MCF 10A (cell line): ENCODE measurements at regions not wholly inside any gene's neighbourhood (a gene's known extent, or its start where the extent isn't known, plus 50 kb on each side); places are given as distances from the start of the nearest gene placed in this dataset.
A peak's percentile ranks its signal among the peaks of the same experiment; 100 is the strongest.
"Not testable (repeated sequence)": the region's sequence is repeated elsewhere in the genome, so short reads cannot be mapped to it uniquely, and the experiment has no call there.

Source experiments
- BruUV-seq: library from RNA; stranded (reverse); fragments of 400-500 nt; replicated peaks from 2 replicates; lab custom pipeline; 2021; lab: Mats Ljungman, UMichigan
- CTCF ChIA-PET: fragments of 300-600 bp; sonication (Branson Sonifier 250); formaldehyde crosslinking; extraction: SDS; loops from one replicate; lab custom pipeline; 2021; ENCODE audit warnings: antibody characterized with exemption, inconsistent platforms; lab: Yijun Ruan, JAX
- POLR2A ChIA-PET: fragments of 300-600, 350-650 bp; sonication (Branson Sonifier 250); formaldehyde crosslinking; extraction: SDS; loops from one replicate; lab custom pipeline; 2020; ENCODE audit warnings: antibody characterized with exemption, inconsistent platforms; lab: Yijun Ruan, JAX
- DNase-seq: peaks from one replicate; pipeline ENCODE4 v3.0.0-alpha.2; 2018; ENCODE audit not compliant: unreplicated experiment
- H3K27ac Mint-ChIP-seq: one replicate; pipeline ENCODE4 v1.8.0; 2022; ENCODE audit warnings: mild to moderate bottlenecking, low read depth, mixed read lengths; ENCODE audit not compliant: unreplicated experiment
- H3K27me3 Mint-ChIP-seq: one replicate; pipeline ENCODE4 v1.8.0; 2022; ENCODE audit warnings: mixed read lengths; ENCODE audit not compliant: insufficient read depth, unreplicated experiment
- H3K36me3 Mint-ChIP-seq: one replicate; pipeline ENCODE4 v1.8.0; 2022; ENCODE audit warnings: mild to moderate bottlenecking, moderate library complexity, mixed read lengths; ENCODE audit not compliant: insufficient read depth, unreplicated experiment
- H3K4me1 Mint-ChIP-seq: one replicate; pipeline ENCODE4 v1.8.0; 2022; ENCODE audit warnings: mixed read lengths; ENCODE audit not compliant: insufficient read depth, unreplicated experiment
- H3K4me3 Mint-ChIP-seq: one replicate; pipeline ENCODE4 v1.8.0; 2022; ENCODE audit warnings: mild to moderate bottlenecking, moderate library complexity, mixed read lengths; ENCODE audit not compliant: unreplicated experiment
- H3K9me3 Mint-ChIP-seq: one replicate; pipeline ENCODE4 v1.8.0; 2022; ENCODE audit warnings: mixed read lengths; ENCODE audit not compliant: unreplicated experiment
- intact Hi-C: fragments of 100-400 bp; cut with micrococcal nuclease; formaldehyde crosslinking; loops from 2 replicates; pipeline ENCODE4 v1.14.1; 2022

DNA sequence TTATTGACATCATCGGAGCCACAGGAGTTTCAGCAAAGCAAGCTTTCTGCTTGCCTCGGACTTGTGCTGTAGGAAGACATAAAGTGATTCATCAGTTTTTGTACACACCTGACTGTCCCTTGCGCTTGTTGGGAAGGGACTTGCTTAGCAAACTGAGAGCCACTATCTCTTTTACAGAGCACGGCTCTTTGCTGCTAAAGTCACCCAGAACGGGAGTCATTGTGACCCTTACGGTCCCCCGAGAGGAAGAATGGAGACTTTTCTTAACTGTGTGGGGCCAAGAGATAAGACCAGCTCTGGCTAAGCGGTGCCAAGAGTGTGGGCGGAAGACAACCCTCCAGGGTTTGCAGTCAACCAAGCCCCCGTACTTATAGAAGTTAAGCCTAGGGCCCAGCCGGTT lies 89.6 kb upstream of the DEFB108B start:
- BruUV-seq, DNase-seq, H3K9me3 Mint-ChIP-seq, H3K27ac Mint-ChIP-seq, H3K4me3 Mint-ChIP-seq, CTCF ChIA-PET, H3K36me3 Mint-ChIP-seq, H3K4me1 Mint-ChIP-seq, POLR2A ChIA-PET, intact Hi-C loops: not testable (repeated sequence)
- H3K27me3 Mint-ChIP-seq = peaks cover 45% of the 10 kb centered on the region

DNA sequence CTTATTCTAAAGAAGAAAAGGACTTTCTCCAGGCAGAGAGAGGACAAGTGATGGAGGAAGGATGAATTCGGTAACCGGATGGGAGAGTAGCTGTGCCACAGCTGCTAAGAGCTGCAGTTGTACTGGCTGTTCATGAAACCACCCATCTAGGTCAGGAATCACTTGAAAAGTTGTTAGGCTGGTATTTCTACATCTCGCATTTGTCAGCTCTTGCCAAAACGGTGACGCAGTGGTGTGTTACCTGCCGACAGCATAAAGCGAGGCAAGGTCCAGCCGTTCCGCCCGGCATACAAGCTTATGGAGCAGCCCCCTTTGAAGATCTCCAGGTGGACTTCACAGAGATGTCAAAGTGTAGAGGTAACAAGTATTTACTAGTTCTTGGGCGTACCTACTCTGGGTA lies 87.3 kb upstream of the DEFB108B start:
- H3K9me3 Mint-ChIP-seq, POLR2A ChIA-PET, BruUV-seq, DNase-seq, H3K36me3 Mint-ChIP-seq, intact Hi-C loops, H3K4me3 Mint-ChIP-seq, H3K4me1 Mint-ChIP-seq, H3K27ac Mint-ChIP-seq: not testable (repeated sequence)
- H3K27me3 Mint-ChIP-seq = peaks cover 22% of the 10 kb centered on the region
- CTCF ChIA-PET = interaction anchor here (1.0 kb wide), 1 partner anchor 183 kb away, joined by 3 read pairs; the partner anchor contains the start of gene XNDC1N

DNA sequence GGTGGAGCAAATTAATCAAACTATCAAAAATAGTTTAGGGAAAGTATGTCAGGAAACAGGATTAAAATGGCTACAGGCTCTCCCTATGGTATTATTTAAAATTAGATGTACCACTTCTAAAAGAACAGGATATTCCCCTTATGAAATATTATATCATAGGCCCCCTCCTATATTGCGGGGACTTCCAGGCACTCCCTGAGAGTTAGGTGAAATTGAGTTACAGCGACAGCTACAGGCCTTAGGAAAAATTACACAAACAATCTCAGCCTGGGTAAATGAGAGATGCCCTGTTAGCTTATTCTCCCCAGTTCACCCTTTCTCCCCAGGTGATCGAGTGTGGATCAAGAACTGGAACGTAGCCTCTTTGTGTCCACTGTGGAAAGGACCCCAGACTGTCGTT lies 86.7 kb upstream of the DEFB108B start:
- peaks cover 18% of the 10 kb centered on the region for H3K27me3 Mint-ChIP-seq
- H3K9me3 Mint-ChIP-seq, BruUV-seq, CTCF ChIA-PET, H3K27ac Mint-ChIP-seq, H3K4me3 Mint-ChIP-seq, H3K36me3 Mint-ChIP-seq, H3K4me1 Mint-ChIP-seq, POLR2A ChIA-PET, intact Hi-C loops, DNase-seq: not testable (repeated sequence)

DNA sequence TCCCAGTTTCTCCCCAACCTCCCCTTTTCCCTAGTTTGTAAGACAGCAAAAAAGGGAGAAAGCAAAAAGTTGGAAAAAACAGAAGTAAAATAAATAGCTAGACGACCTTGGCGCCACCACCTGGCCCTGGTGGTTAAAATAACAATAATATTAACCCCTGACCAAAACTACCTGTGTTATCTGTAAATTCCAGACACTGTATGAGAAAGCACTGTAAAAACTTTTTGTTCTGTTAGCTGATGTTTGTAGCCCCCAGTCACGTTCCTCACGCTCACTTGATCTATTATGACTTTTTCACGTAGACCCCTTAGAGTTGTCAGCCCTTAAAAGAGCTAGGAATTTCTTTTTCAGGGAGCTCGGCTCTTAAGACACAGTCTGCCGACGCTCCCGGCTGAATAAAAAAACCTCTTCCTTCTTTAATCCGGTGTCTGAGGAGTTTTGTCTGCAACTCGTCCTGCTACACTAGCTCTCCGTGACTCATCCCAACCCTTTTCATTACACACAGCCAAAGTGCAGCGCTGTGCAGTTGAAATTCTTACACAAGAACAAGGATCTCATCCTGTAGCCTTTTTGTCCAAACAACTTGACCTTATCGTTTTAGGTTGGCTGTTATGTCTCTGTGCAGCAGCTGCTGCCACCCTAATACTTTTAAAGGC lies 83.9 kb upstream of the DEFB108B start:
- BruUV-seq, intact Hi-C loops, H3K36me3 Mint-ChIP-seq, H3K4me3 Mint-ChIP-seq, H3K4me1 Mint-ChIP-seq, H3K27ac Mint-ChIP-seq, H3K9me3 Mint-ChIP-seq: not testable (repeated sequence)
- H3K27me3 Mint-ChIP-seq = peaks cover 31% of the 10 kb centered on the region
- DNase-seq = peak; percentile 6
- ChIA-PET CTCF (interaction anchor here (0.6 to 0.7 kb wide), 2 partner anchors 150 to 588 kb away, joined by 3 read pairs; no protein-coding TSS in a partner anchor), POLR2A (interaction anchor here (1.0 kb wide), 1 partner anchor 25 kb away, joined by 4 read pairs; no protein-coding TSS in a partner anchor)

DNA sequence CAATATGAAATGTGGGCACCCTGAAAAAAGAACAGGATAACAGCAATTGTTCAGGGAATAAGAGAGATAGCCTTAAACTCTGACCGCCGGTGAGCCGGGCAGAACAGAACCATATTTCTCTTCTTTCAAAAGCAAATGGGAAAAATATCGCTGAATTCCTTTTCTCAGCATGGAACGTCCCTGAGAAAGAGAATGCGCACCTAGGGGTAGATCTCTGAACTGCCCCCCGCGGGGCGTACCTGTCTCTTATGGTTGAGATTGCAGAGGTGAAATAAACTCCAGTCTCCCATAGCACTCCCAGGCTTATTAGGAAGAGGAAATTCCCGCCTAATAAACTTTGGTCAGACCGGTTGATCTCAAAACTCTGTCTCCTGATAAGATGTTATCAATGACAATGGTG lies 82.1 kb upstream of the DEFB108B start:
- H3K4me1 Mint-ChIP-seq, CTCF ChIA-PET, H3K9me3 Mint-ChIP-seq, H3K4me3 Mint-ChIP-seq, BruUV-seq, DNase-seq, intact Hi-C loops, H3K36me3 Mint-ChIP-seq, H3K27ac Mint-ChIP-seq, POLR2A ChIA-PET: not testable (repeated sequence)
- H3K27me3 Mint-ChIP-seq = peaks cover 39% of the 10 kb centered on the region

DNA sequence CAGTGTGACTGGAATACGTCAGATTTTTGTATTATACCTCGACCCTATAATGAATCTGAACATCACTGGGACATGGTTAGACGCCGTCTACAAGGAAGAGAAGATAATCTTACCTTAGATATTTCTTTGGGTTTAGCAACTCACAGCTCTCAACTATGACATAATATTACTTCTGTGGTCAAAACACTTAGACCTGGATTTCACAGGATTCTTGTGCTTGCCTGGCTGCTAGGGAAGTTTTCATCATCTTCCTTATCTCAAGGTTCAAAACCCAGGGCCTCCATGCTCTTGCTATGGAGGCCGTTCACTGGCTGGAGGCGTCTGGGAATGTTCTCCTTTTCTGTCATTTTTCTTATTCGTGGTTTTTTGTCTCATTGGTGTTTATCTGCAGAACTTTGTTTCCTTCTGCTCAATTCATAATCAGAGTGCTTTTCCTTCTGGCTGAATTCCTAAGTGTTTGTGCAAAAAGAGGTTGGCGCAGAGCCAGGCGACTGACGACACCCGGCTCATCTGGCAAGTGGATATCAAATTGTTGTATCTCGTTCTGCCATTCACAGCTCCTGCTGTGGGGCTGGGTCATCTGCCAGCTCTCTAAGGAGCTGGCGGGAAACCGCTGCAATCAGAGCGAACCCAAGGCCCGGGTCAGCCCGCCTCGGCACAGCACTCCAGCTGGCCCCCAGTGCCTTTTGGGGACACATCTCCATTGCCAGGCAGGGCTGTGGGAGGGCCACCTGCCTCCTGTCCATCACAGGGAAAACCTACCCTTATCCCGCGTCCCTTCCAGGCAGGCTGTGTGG lies 68.1 kb upstream of the DEFB108B start:
- H3K4me1 Mint-ChIP-seq, DNase-seq, H3K9me3 Mint-ChIP-seq, BruUV-seq, CTCF ChIA-PET, H3K36me3 Mint-ChIP-seq, H3K4me3 Mint-ChIP-seq, H3K27ac Mint-ChIP-seq, intact Hi-C loops: not testable (repeated sequence)
- peaks cover 14% of the 10 kb centered on the region for H3K27me3 Mint-ChIP-seq
- POLR2A ChIA-PET = interaction anchor here (0.7 kb wide), 1 partner anchor 179 kb away, joined by 4 read pairs; no protein-coding TSS in a partner anchor

DNA sequence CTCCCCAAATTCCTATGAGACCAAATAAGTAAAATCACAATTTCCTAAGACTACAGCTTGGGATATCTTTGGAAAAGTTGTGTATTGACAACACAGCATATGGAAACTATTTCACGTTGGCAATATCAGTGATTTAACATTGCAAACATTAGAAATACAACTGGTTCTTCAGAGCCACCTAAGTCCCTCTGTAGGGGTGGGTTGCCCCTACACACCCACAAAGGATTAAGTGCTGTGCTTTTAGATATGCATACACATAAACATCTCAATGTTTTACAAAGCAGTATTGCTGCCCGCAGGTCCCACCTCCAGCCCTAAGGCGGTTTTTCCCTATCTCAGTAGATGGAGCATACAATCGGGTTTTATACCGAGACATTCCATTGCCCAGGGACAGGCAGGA lies 66.0 kb upstream of the DEFB108B start:
- H3K9me3 Mint-ChIP-seq, CTCF ChIA-PET, BruUV-seq, H3K27ac Mint-ChIP-seq, intact Hi-C loops, H3K4me1 Mint-ChIP-seq, POLR2A ChIA-PET, DNase-seq, H3K36me3 Mint-ChIP-seq, H3K4me3 Mint-ChIP-seq: not testable (repeated sequence)
- H3K27me3 Mint-ChIP-seq = peaks cover 14% of the 10 kb centered on the region

DNA sequence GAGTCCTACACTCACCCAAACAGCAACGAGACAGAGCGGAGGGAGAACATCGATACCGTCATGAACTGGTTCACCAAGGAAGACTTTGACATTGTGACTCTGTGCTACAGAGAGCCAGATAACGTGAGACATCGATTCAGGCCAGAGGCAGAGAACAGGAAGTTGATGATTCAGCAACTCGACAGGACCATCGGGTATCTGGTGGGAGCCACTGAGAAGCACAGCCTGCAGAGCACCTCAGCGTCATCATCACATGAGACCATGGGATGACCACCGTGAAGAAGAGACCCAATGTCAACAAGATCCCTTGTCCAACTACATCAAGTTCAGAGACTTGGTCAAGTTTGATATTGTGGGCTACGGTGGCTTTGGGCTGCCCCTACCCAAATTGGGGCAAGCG lies 60.8 kb upstream of the DEFB108B start:
- not testable (repeated sequence) for H3K27ac Mint-ChIP-seq

More for the DNA sequence above, 60.8 kb upstream of the DEFB108B start:
- H3K36me3 Mint-ChIP-seq, intact Hi-C loops, H3K4me1 Mint-ChIP-seq, H3K9me3 Mint-ChIP-seq, H3K27me3 Mint-ChIP-seq, H3K4me3 Mint-ChIP-seq, DNase-seq, BruUV-seq, POLR2A ChIA-PET, CTCF ChIA-PET: not testable (repeated sequence)
